GM18502 (cell line): ENCODE measurements at regions not wholly inside any gene's neighbourhood (a gene's known extent, or its start where the extent isn't known, plus 50 kb on each side); places are given as distances from the start of the nearest gene placed in this dataset.
"Not testable (repeated sequence)": the region's sequence is repeated elsewhere in the genome, so short reads cannot be mapped to it uniquely, and the experiment has no call there.

Experiments
- ATAC-seq: cut with Tn5 transposase; IDR thresholded peaks from one replicate; pipeline ENCODE4 v1.9.1; 2021; ENCODE audit warnings: mild to moderate bottlenecking; ENCODE audit not compliant: unreplicated experiment, poor library complexity

DNA sequence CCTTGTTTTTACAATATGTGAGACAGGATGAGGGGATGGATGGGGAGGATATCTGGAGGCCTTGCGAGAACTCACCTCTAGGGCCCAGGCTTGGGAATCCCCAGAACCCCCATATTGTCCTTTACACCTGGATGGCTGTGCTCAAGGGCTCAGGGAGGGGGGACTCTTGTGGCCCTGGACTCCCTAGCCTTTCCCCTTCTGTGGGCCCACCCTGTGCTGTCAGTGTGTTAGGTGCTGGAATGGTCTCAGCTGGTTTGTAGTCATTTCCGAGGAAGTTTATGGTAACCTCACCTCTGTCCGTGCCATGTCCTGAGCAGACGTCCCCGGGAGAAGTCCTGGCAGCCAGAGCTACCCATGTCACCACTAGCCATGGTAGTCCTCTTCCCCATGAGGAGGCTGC, 158.3 kb downstream of the KCNJ18 start:
- not testable (repeated sequence) for ATAC-seq
